HCT116 (cell line): ENCODE measurements at regions not wholly inside any gene's neighbourhood (a gene's known extent, or its start where the extent isn't known, plus 50 kb on each side); places are given as distances from the start of the nearest gene placed in this dataset.

ENCODE experiments used
- ATAC-seq: fragments of 200-7000 bp; cut with Tn5 transposase; 2 replicates; pipeline ENCODE4 v1.9.1; 2020; ENCODE audit warnings: mild to moderate bottlenecking, moderate library complexity
- BruUV-seq: library from RNA; stranded (reverse); fragments of 400-500 nt; replicated peaks from 2 replicates; lab custom pipeline; 2021; lab: Mats Ljungman, UMichigan
- CTCF ChIA-PET: fragments of 300-600 bp; sonication (Branson Sonifier 250); formaldehyde crosslinking; loops from one replicate; lab custom pipeline; 2021; ENCODE audit warnings: antibody characterized with exemption; lab: Charles Lee
- POLR2A ChIA-PET: fragments of 300-600, 350-600 bp; sonication (Branson Sonifier 250); formaldehyde crosslinking; loops from one replicate; lab custom pipeline; 2021; ENCODE audit warnings: antibody characterized with exemption; lab: Charles Lee
- RAD21 ChIA-PET, 2 experiments: fragments of 300-600 bp; sonication (Branson Sonifier 250); formaldehyde crosslinking; loops; one replicate each; lab custom pipeline; 2023; ENCODE audit warnings: low total read pairs in 2 of 2; ENCODE audit not compliant: uncharacterized antibody in 2 of 2, unreplicated experiment in 2 of 2, low non-redundant PET in 1 of 2; lab: Charles Lee
- DNase-seq: peaks from one replicate; pipeline ENCODE4 v3.0.0-alpha.2; 2010; ENCODE audit warnings: low read depth, low spot score
- H2AFZ ChIP-seq: fragments of 200-600 bp; shearing (Covaris generic), sonication (generic); 2 replicates; pipeline ENCODE4 v1.6.1; 2017; ENCODE audit warnings: low read depth, mixed run types, mixed read lengths, antibody characterized with exemption, low read length; ENCODE audit not compliant: poor library complexity, severe bottlenecking
- H3K27ac ChIP-seq: 2 replicates; pipeline ENCODE4 v1.5.1; 2012; ENCODE audit warnings: low read depth, low read length
- H3K27me3 ChIP-seq: fragments of 200-600 bp; sonication (generic); 2 replicates; pipeline ENCODE4 v1.6.1; 2016; ENCODE audit warnings: mixed run types, low read length, mixed read lengths; ENCODE audit not compliant: insufficient read depth
- H3K36me3 ChIP-seq, 2 experiments: fragments of 200-500 bp in 1 of 2; fragments of 200-600 bp in 1 of 2; sonication (Bioruptor generic) in 1 of 2; sonication (generic) in 1 of 2; 2 replicates each; pipeline versions ENCODE4 v1.5.1 to v1.6.1; 2014 to 2016; ENCODE audit warnings: low read length in 2 of 2, inconsistent platforms in 1 of 2, mixed read lengths in 1 of 2, mixed run types in 1 of 2; ENCODE audit not compliant: insufficient read depth in 2 of 2, control insufficient read depth in 1 of 2
- H3K4me1 ChIP-seq, 2 experiments: fragments of 200-600 bp in 1 of 2; sonication (generic) in 1 of 2; 2 replicates each; pipeline versions ENCODE4 v1.5.1 to v1.6.1; 2012 to 2017; ENCODE audit warnings: low read length in 2 of 2, inconsistent platforms in 1 of 2, mild to moderate bottlenecking in 1 of 2, mixed read lengths in 1 of 2, mixed run types in 1 of 2, moderate library complexity in 1 of 2; ENCODE audit not compliant: insufficient read depth in 2 of 2, control insufficient read depth in 1 of 2
- H3K4me2 ChIP-seq: fragments of 200-600 bp; sonication (generic); 2 replicates; pipeline ENCODE4 v1.6.1; 2017; ENCODE audit warnings: mixed run types, low read length, mixed read lengths
- H3K4me3 ChIP-seq, 2 experiments: fragments of 200-600 bp in 1 of 2; sonication (generic) in 1 of 2; replicated peaks in 1 of 2; 2 replicates each; pipeline ENCODE4 v1.5.1; 2011 to 2016; ENCODE audit warnings: low read length in 2 of 2, control low read depth in 1 of 2, low read depth in 1 of 2, mild to moderate bottlenecking in 1 of 2, mixed read lengths in 1 of 2, mixed run types in 1 of 2
- H3K79me2 ChIP-seq: fragments of 200-600 bp; sonication (generic); 2 replicates; pipeline ENCODE4 v1.6.1; 2017; ENCODE audit warnings: mild to moderate bottlenecking, mixed run types, low read length, moderate library complexity, mixed read lengths; ENCODE audit not compliant: insufficient read depth
- H3K9ac ChIP-seq: fragments of 200-600 bp; sonication (generic); 2 replicates; pipeline ENCODE4 v1.6.1; 2016; ENCODE audit warnings: low read length, mixed read lengths
- H3K9me2 ChIP-seq: fragments of 200-600 bp; sonication (generic), shearing (Covaris generic); 2 replicates; pipeline ENCODE4 v1.6.1; 2017; ENCODE audit warnings: mixed run types, mild to moderate bottlenecking, moderate library complexity; ENCODE audit not compliant: insufficient read depth
- H3K9me3 ChIP-seq, 2 experiments: fragments of 200-500 bp in 1 of 2; fragments of 200-600 bp in 1 of 2; sonication (Bioruptor generic) in 1 of 2; sonication (generic) in 1 of 2; 2 replicates each; pipeline ENCODE4 v1.6.1; 2014 to 2017; ENCODE audit warnings: low read length in 2 of 2, mixed read lengths in 2 of 2, inconsistent platforms in 1 of 2, low read depth in 1 of 2, mild to moderate bottlenecking in 1 of 2, mixed run types in 1 of 2, moderate library complexity in 1 of 2; ENCODE audit not compliant: control insufficient read depth in 1 of 2, insufficient read depth in 1 of 2
- H4K20me1 ChIP-seq: fragments of 200-600 bp; sonication (generic), shearing (Covaris generic); 2 replicates; pipeline ENCODE4 v1.6.1; 2017; ENCODE audit warnings: mixed run types, mild to moderate bottlenecking, moderate library complexity; ENCODE audit not compliant: insufficient read depth
- CTCF ChIP-seq, 3 experiments: fragments of 200-600 bp in 1 of 3; sonication (generic) in 1 of 3; IDR thresholded peaks in 2 of 3; conservative IDR thresholded peaks in 1 of 3; 2 replicates each; pipeline ENCODE4 v1.5.1; 2012 to 2017; ENCODE audit warnings: low read depth in 2 of 3, low read length in 2 of 3, antibody characterized with exemption in 1 of 3, borderline replicate concordance in 1 of 3, control low read depth in 1 of 3, mild to moderate bottlenecking in 1 of 3, mixed read lengths in 1 of 3, mixed run types in 1 of 3, moderate library complexity in 1 of 3; ENCODE audit not compliant: insufficient read depth in 1 of 3
- EGR1 ChIP-seq: IDR thresholded peaks from 2 replicates; pipeline ENCODE4 v1.6.1; 2012; ENCODE audit warnings: low read depth
- ELF1 ChIP-seq: IDR thresholded peaks from 2 replicates; pipeline ENCODE4 v1.6.1; 2012; ENCODE audit warnings: low read depth, borderline replicate concordance
- EZH2 ChIP-seq: fragments of 200-600 bp; sonication (generic); IDR thresholded peaks from 2 replicates; pipeline ENCODE4 v1.6.1; 2017; ENCODE audit warnings: antibody characterized with exemption, mixed run types
- FOSL1 ChIP-seq: IDR thresholded peaks from 2 replicates; pipeline ENCODE4 v1.6.1; 2012; ENCODE audit warnings: low read depth
- JUND ChIP-seq: IDR thresholded peaks from 2 replicates; pipeline ENCODE4 v1.6.1; 2012
- POLR2A ChIP-seq: IDR thresholded peaks from 2 replicates; pipeline ENCODE4 v1.7.0; 2011; ENCODE audit warnings: borderline replicate concordance; ENCODE audit not compliant: insufficient read depth, insufficient read length; ENCODE audit errors: extremely low read depth
- RAD21 ChIP-seq: IDR thresholded peaks from 2 replicates; pipeline ENCODE4 v1.6.1; 2012; ENCODE audit warnings: low read depth, mild to moderate bottlenecking
- SP1 ChIP-seq: IDR thresholded peaks from 2 replicates; pipeline ENCODE4 v1.6.1; 2012; ENCODE audit warnings: low read depth
- YY1 ChIP-seq: IDR thresholded peaks from 2 replicates; pipeline ENCODE4 v1.6.1; 2011; ENCODE audit warnings: low read length, low read depth, moderate library complexity, mild to moderate bottlenecking; ENCODE audit not compliant: insufficient replicate concordance; ENCODE audit errors: extremely low read depth
- intact Hi-C: fragments of 100-400 bp; cut with micrococcal nuclease; formaldehyde crosslinking; loops from 2 replicates; pipeline ENCODE4 v1.10.0; 2022
- TF ChIP-seq, protein P1 (sequence below): IDR thresholded peaks from 2 replicates; pipeline ENCODE4 v1.6.1; 2011; ENCODE audit warnings: mild to moderate bottlenecking, low read length, moderate library complexity; ENCODE audit not compliant: insufficient replicate concordance; ENCODE audit errors: extremely low read depth

- intact Hi-C loops = no loop called here
Measured at GRCh38 chr9:71242081-71242480, 120.7 kb upstream of the TRPM3 start.

GRCh38 chr9:71237051-71237450 lies 115.6 kb upstream of the TRPM3 start:
- ATAC-seq (no peak), DNase-seq (no peak)
- Histone ChIP-seq H3K79me2 (no peaks in the 10 kb centered on the region), H3K9me3 (no peaks in the 10 kb centered on the region), H3K4me3 (no peak overlapping the region), H3K27ac (no peak overlapping the region), H3K27me3 (peaks cover 8% of the 10 kb centered on the region), H3K36me3 (no peaks in the 10 kb centered on the region), H3K9me2 (no peaks in the 10 kb centered on the region), H2AFZ (no peak overlapping the region), H3K4me2 (no peak overlapping the region), H4K20me1 (no peaks in the 10 kb centered on the region), H3K4me1 (no peaks in the 10 kb centered on the region), H3K9ac (no peak overlapping the region)
- intact Hi-C loops = no loop called here
- ChIA-PET RAD21 (no interaction called here), CTCF (no interaction called here), POLR2A (no interaction called here)
- no TSS peak for BruUV-seq
- TF ChIP-seq ELF1 (no peak), POLR2A (no peak), EGR1 (no peak), FOSL1 (no peak), YY1 (no peak), JUND (no peak), CTCF (IDR thresholded peaks at IDR 0.05 in 2 of 3, conservative IDR thresholded peaks at IDR 0.05 in 1 of 3; ENCODE audit: borderline replicate concordance in 1 of 3, insufficient read depth in 1 of 3, low read depth in 2 of 3, low read length in 2 of 3) (no peak), EZH2 (no peak), SP1 (no peak), RAD21 (no peak)
- TF ChIP-seq, protein P1, sequence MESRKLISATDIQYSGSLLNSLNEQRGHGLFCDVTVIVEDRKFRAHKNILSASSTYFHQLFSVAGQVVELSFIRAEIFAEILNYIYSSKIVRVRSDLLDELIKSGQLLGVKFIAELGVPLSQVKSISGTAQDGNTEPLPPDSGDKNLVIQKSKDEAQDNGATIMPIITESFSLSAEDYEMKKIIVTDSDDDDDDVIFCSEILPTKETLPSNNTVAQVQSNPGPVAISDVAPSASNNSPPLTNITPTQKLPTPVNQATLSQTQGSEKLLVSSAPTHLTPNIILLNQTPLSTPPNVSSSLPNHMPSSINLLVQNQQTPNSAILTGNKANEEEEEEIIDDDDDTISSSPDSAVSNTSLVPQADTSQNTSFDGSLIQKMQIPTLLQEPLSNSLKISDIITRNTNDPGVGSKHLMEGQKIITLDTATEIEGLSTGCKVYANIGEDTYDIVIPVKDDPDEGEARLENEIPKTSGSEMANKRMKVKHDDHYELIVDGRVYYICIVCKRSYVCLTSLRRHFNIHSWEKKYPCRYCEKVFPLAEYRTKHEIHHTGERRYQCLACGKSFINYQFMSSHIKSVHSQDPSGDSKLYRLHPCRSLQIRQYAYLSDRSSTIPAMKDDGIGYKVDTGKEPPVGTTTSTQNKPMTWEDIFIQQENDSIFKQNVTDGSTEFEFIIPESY = no peak

More at GRCh38 chr9:71242081-71242480, 120.7 kb upstream of the TRPM3 start:
- no peaks in the 10 kb centered on the region for H3K79me2 ChIP-seq
- ChIA-PET POLR2A (no interaction called here), CTCF (no interaction called here), RAD21 (no interaction called here)
- no peak overlapping the region for H3K27ac ChIP-seq
- H3K9ac ChIP-seq = no peak overlapping the region
- no peak for DNase-seq
- H3K27me3 ChIP-seq = peaks cover 25% of the 10 kb centered on the region; the same call in 1 of the 2 replicates
- no peaks in the 10 kb centered on the region for H3K9me3 ChIP-seq
- no peaks in the 10 kb centered on the region for H3K9me2 ChIP-seq
- no peak for ATAC-seq
- H3K36me3 ChIP-seq = no peaks in the 10 kb centered on the region
- no peak overlapping the region for H3K4me2 ChIP-seq
- TF ChIP-seq EZH2 = no peak
- no peaks in the 10 kb centered on the region for H3K4me1 ChIP-seq
- H3K4me3 ChIP-seq = no peak overlapping the region
- no TSS peak for BruUV-seq
- H4K20me1 ChIP-seq = no peaks in the 10 kb centered on the region
- H2AFZ ChIP-seq = no peak overlapping the region
